Uterus (tissue), 3 donors: ENCODE measurements at regions not wholly inside any gene's neighbourhood (a gene's known extent, or its start where the extent isn't known, plus 50 kb on each side); places are given as distances from the start of the nearest gene placed in this dataset. TPM values are rescaled to one million over a fixed set of nuclear protein-coding genes. Genes with fewer than 3 reads are reported as not detected.

Source experiments
- DNase-seq, 2 donors: peaks; one replicate each; pipeline ENCODE4 v3.0.0-alpha.2; 2019 to 2020
- H3K27ac ChIP-seq, 2 donors: fragments of 200-600 bp; sonication (generic); 1 replicate in 1 of 2; 2 replicates in 1 of 2; pipeline ENCODE4 v1.5.1; 2016 to 2018
- H3K27me3 ChIP-seq, 2 donors: fragments of 200-600 bp; sonication (generic); one replicate each; pipeline ENCODE4 v1.5.1; 2018 to 2019; ENCODE audit warnings: control low read depth in 1 of 2
- H3K36me3 ChIP-seq, 2 donors: fragments of 200-600 bp; sonication (generic); one replicate each; pipeline ENCODE4 v1.5.1; 2019; ENCODE audit warnings: control low read depth in 1 of 2
- H3K4me1 ChIP-seq, 2 donors: fragments of 200-600 bp; sonication (generic); one replicate each; pipeline ENCODE4 v1.5.1; 2018 to 2019; ENCODE audit warnings: control low read depth in 1 of 2
- H3K4me3 ChIP-seq, 2 donors: fragments of 200-600 bp; sonication (generic); 1 replicate in 1 of 2; 2 replicates in 1 of 2; pipeline ENCODE4 v1.5.1; 2018 to 2019; ENCODE audit warnings: mild to moderate bottlenecking in 1 of 2
- H3K9me3 ChIP-seq, 2 donors: fragments of 200-600 bp; sonication (generic); one replicate each; pipeline ENCODE4 v1.5.1; 2019; ENCODE audit warnings: control low read depth in 1 of 2
- CTCF ChIP-seq, 4 experiments: fragments of 200-600 bp in 2 of 4; fragments of 450-650 bp in 2 of 4; sonication (generic) in 2 of 4; IDR thresholded peaks; one replicate each; pipeline ENCODE4 v1.5.1; 2016 to 2019; ENCODE audit warnings: antibody characterized with exemption in 4 of 4, mild to moderate bottlenecking in 2 of 4, moderate library complexity in 1 of 4
- POLR2A ChIP-seq, 2 donors: fragments of 450-650 bp; IDR thresholded peaks; one replicate each; pipeline ENCODE4 v1.6.1; 2016; ENCODE audit warnings: antibody characterized with exemption in 2 of 2, mild to moderate bottlenecking in 1 of 2, moderate library complexity in 1 of 2
- intact Hi-C: fragments of 100-400 bp; cut with DNase I; formaldehyde crosslinking; loops from one replicate; pipeline ENCODE4 v1.15.1; 2023; ENCODE audit warnings: low total_unique reads
- small RNA-seq: library from RNA; depleted of rRNA; stranded (forward); fragments of <200 nt; gene quantifications from one replicate; pipeline ENCODE3, GENCODE V24; 2016
- donor health status: DM: yes; HTN: yes; CAD: no.

GRCh38 chr13:74193391-74193790 lies 59.2 kb upstream of the KLF12 start:
- TF ChIP-seq POLR2A (IDR thresholded peaks at IDR 0.05), result no peak
- no peak for TF ChIP-seq CTCF (IDR thresholded peaks at IDR 0.05)
- intact Hi-C loops, result no loop called here
- Histone ChIP-seq H3K4me1 (no peaks in the 10 kb centered on the region), H3K9me3 (no peaks in the 10 kb centered on the region), H3K27me3 (no peaks in the 10 kb centered on the region), H3K36me3 (no peaks in the 10 kb centered on the region), H3K27ac (no peak overlapping the region), H3K4me3 (no peak overlapping the region)
- DNase-seq, result no peak

GRCh38 chr13:74191410-74191809 lies 57.2 kb upstream of the KLF12 start:
- intact Hi-C loops, result no loop called here
- H3K36me3 ChIP-seq, result no peaks in the 10 kb centered on the region
- no peak for DNase-seq
- no peaks in the 10 kb centered on the region for H3K9me3 ChIP-seq
- no peaks in the 10 kb centered on the region for H3K4me1 ChIP-seq
- TF ChIP-seq CTCF (IDR thresholded peaks at IDR 0.05) (no peak), POLR2A (IDR thresholded peaks at IDR 0.05) (no peak)
- H3K27me3 ChIP-seq, result no peaks in the 10 kb centered on the region
- H3K27ac ChIP-seq, result no peak overlapping the region
- no peak overlapping the region for H3K4me3 ChIP-seq

- intact Hi-C loops, result no loop called here
- no peak for DNase-seq
- H3K27me3 ChIP-seq, result no peaks in the 10 kb centered on the region
- H3K27ac ChIP-seq, result no peak overlapping the region
- H3K4me1 ChIP-seq, result no peaks in the 10 kb centered on the region
- TF ChIP-seq POLR2A (IDR thresholded peaks at IDR 0.05), result no peak
- no peaks in the 10 kb centered on the region for H3K36me3 ChIP-seq
- H3K4me3 ChIP-seq, result no peak overlapping the region
- H3K9me3 ChIP-seq, result no peaks in the 10 kb centered on the region
Observed at GRCh38 chr13:74190999-74191398, 56.8 kb upstream of the KLF12 start.

- Histone ChIP-seq H3K27ac (no peak overlapping the region), H3K4me3 (no peak overlapping the region), H3K9me3 (no peaks in the 10 kb centered on the region), H3K36me3 (no peaks in the 10 kb centered on the region), H3K27me3 (no peaks in the 10 kb centered on the region), H3K4me1 (no peaks in the 10 kb centered on the region)
- no peak for DNase-seq
- TF ChIP-seq CTCF (IDR thresholded peaks at IDR 0.05) (no peak), POLR2A (IDR thresholded peaks at IDR 0.05) (no peak)
- intact Hi-C loops, result no loop called here
Observed at GRCh38 chr13:74187564-74187963, 53.4 kb upstream of the KLF12 start.

- DNase-seq, result no peak
- Histone ChIP-seq H3K4me3 (no peak overlapping the region), H3K27me3 (no peaks in the 10 kb centered on the region), H3K27ac (no peak overlapping the region), H3K4me1 (no peaks in the 10 kb centered on the region), H3K36me3 (no peaks in the 10 kb centered on the region), H3K9me3 (no peaks in the 10 kb centered on the region)
- no peak for TF ChIP-seq CTCF (IDR thresholded peaks at IDR 0.05)
- no peak for TF ChIP-seq POLR2A (IDR thresholded peaks at IDR 0.05)
- intact Hi-C loops, result no loop called here
Observed at GRCh38 chr13:74184283-74184682, 50.1 kb upstream of the KLF12 start.

Small RNA genes lying in the stretch of these regions (small RNA-seq; reads per million reads assigned to genes)
- gene RNU6-38P (not detected), gene RNY1P5 (not detected)
